ENCODE measurements at regions not wholly inside any gene's neighbourhood (a gene's known extent, or its start where the extent isn't known, plus 50 kb on each side); places are given as distances from the start of the nearest gene placed in this dataset.

DNA sequence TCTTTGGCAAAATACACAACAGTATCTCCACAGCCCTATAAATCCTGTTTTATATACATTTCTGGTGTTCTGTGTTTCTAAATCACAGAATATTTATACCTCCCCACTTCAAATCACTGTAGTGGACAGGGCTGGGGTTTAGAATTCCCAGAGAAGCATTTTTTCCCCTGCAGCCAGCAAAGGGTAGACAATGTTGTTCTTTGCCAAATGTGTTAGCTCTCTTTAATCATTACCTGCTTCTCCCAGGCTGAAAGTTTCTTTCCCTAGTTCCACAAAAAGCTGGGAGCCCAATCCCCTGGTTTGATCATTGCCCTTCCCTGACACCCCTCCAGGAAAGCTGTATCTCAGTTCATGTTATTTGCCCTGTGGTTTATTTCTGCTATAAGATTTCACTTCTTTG is 520.0 kb upstream of the SPHKAP start:
- no peak for DNase-seq

DNA sequence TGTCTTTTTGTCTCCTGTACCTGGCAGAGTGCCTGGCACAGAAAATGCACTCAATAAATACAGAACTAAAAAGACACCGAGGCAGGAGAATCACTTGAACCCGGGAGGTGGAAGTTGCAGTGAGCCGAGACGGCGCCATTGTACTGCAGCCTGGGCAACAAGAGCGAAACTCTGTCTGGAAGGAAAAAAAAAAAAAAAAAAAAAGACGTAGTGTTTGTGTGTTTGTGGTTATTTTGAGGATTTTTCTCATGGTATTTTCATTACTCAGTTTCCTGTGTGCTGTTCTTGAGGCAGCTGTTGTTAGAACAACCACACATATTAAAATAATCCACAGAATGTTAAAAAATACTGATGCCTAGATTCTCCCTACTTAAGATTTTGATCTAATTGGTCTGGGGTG is 519.2 kb upstream of the SPHKAP start:
- no peak for DNase-seq

DNA sequence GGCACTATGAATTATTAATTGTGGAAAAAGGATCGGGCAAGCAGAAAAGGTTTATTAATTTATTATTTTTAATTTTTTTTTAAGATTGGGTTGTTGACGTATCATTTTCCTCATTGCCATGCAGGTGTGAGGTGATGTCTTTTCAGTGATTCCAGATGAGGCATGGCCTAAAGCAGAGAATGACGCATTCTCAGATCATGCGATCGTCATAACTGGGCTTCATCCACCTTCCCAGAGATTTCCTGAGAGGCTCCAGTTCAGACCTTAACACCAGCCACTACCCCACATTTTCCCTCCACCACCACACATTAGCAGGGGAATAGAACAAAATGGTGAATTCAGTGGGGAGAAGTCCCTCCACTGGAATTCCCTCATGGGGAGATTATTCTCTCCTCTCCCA is 518.4 kb upstream of the SPHKAP start:
- DNase-seq = no peak

DNA sequence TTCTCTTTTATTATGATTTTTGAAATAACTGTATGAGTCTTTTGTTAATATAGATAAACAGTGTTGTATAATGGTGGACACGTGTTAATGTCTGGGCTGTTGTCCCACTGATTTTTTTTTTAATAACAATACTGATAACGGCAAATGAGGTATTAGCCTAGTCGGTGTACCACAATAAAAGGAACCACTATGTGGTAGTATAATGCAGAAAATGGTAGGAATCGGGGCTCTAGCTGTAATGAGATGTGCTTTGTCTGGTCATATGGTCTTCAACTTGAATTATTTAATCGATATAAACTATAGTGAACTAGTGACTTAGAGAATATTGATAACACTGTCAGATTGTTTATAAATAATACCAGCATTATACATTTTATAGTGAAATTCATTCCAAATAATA is 517.9 kb upstream of the SPHKAP start:
- no peak for DNase-seq

DNA sequence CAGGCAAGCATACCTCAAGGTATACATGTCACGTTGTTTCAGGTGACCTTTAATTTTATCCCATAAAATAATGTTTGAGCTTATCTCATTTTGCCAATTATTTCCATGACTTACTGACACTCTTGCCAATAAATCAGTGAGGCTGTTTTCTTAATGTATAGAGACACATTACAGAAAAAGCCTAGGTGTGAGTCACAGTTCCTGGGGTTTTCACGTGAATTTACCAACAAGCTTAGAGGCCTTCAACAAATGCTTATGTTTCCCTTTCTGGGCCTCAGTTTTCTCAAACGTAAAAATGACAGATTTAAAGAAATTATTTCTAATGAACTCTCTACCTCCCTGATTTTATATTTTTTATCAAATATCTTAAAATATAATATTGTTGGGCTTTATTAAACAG is 517.5 kb upstream of the SPHKAP start:
- DNase-seq = no peak

DNA sequence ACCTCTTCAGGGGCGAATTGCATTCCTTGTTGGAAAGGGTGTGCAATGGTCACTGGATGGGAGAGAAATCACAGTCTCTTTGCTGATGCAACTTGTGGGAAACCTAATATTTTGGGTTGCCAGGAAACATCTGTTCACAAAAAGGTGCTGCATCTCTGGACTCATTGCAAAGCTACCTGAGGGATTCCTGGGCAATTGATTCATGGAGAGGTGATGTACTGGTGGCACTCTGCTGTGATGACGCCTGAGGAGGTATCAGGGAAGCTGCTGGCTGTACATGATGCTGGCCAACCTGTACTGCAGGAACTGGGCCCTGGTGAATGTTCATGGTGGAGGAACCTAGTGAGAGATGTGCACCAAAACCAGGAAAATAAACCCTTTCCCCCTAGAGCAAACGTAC is 516.0 kb upstream of the SPHKAP start:
- DNase-seq = no peak

DNA sequence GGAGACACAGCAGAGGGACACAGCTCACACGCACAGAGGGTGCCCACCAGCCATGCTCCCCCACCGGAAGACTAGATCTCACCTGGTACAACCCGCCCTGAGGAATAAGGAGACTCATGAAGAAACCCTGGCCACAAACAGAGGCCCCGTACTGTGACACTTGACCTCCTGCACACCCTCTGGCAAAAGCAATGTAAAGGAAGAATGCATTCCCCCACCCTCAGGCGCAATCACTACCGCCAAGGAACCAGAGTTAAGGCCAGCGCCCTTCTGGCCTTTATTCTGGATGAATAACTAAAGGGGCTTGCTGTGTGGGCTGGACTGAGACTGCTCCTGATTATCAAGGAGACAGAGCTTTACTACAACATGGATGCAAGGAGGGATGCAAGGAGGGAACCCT is 509.2 kb upstream of the SPHKAP start:
- no peak for DNase-seq

DNA sequence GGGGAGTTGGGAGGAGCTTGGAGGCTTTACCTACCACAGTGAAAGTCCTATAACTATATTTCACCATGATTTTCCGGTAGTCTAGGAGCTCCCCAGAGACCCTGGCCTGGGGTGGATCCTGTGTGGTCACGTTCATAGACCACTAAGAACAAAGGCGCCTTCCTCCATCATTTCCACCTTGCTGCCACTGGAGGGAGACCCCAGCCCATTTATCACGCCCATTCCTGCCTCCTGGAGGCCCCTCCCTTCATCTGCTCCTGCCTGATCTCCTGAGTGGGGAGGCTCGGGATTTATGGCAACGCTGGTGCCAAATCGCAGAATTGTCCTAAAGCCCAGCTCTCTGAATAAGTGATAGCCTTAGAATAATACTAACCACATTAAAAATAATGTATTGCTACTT is 507.6 kb upstream of the SPHKAP start:
- DNase-seq = no peak

DNA sequence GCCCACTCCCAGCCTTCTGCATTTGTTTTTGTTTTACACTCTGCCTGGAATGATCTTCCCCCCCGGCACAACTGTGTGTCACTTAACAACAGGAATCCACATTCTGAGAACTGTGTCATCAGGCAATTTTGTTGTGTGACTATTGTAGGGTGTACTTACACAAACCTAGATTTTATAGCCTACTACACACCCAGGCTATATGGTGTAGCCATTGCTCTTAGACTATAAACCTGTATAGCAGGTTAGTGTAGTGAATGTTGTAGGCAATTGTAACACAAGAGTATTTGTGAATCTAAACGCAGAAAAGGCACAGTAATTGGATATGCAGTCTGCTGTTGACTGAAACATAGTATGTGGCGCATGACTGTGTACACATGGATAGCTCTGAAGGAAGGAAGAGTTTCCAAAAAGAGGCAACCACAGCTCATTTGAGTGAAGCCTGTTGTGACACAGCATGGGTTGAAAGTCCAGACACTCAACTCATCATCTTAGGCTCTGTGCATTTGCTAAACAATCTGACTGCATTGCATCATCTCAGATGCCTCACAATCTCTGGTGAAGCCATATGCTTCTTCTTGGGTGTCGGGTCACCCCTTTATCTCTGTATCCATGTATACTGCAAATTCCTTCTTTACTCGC is 506.6 kb upstream of the SPHKAP start:
- DNase-seq = no peak

DNA sequence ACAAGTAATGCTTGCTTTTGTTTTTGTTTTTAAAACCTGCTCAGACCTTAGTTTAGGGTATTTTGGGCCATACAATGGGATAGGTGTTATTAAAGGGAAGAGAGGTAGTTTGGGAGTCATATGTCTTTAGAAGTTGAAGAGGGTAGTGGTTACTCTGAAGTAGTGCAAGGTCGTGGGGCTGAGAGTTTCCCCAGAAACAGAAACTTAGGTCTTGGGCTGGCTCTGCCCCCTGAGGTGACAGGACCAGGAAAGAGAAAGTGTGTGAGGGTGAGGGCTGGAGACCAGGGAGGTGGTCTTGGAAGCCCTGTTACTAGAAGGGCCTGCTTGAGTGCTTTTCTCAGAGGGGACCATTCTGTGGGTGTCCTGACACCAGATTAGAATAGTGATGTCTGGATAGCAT is 500.5 kb upstream of the SPHKAP start:
- no peak for DNase-seq

DNA sequence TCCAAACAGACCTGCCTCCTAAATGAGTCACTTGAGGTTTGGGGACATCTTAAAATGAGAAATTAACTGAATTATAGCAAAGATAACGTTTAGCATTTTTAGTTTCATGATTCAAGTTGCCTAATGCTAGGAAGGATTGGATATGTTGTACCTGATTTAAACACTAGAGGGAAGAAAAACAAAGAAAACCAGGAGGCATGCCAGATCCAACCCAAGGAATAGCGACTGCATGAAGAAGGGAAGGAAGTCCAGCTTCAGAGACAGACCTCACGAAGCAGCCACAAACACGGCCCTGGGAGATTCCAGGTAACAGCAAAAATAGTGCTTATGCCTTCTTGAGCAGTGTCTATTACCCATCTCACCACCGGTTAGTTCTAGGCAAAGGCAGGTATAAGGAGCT is 499.9 kb upstream of the SPHKAP start:
- DNase-seq = peak; percentile 9 to 24 (median 21)

DNA sequence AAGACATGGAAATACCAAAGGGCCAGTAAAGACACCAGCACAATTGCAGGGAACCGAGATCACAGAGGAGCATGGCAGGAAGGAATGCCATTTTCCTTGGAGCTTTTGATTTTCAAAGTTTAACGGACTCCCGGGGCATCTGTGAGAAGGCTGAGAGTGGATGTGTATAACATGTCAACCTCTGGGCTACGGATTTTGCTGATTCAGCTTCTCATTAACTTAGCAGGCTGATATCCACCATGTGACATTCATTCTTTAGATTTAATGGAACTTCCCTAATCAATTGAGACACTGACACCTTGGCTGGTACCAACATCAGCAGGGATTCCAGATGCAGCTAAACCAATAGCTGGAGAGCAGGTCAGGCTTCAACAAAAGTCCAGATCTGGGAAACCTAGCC is 496.6 kb upstream of the SPHKAP start:
- DNase-seq = no peak

DNA sequence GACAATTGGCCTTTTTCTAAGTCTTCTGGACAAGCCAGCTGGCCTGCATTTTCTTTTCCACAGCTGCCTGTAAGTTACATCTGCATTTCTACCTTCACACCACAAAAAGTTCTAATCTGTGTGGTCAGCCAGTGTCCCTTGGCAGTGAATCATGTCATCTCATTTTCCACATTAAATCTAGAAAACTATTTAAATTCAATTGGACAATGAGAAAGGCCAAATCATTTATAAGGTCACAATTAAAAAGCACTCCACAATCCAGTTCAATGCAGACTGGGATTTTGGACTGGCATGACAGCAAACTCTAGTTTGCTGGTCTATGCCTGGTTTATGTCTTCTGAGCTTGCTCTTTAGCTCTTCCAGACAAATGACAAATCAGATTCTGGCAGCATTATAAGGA is 494.2 kb upstream of the SPHKAP start:
- no peak for DNase-seq

DNA sequence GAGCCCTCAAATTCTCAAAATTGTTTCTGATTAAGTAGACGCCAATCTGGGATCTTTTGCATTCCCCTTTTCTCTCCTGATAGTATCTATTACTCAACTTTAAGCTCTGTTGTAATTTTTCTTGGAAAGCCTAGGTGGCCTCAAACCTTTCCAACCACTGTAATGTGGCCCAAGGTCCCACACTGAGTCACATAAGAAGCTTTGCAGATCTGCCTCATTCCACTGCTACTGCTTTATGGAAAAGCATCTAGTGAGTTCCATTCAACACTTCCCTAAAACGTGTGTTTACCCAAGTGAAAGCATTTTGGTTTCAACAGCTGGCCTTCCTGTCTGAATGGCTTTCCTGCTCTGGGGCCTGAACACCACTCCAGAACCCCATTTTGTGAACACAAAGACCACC is 493.6 kb upstream of the SPHKAP start:
- DNase-seq = no peak

DNA sequence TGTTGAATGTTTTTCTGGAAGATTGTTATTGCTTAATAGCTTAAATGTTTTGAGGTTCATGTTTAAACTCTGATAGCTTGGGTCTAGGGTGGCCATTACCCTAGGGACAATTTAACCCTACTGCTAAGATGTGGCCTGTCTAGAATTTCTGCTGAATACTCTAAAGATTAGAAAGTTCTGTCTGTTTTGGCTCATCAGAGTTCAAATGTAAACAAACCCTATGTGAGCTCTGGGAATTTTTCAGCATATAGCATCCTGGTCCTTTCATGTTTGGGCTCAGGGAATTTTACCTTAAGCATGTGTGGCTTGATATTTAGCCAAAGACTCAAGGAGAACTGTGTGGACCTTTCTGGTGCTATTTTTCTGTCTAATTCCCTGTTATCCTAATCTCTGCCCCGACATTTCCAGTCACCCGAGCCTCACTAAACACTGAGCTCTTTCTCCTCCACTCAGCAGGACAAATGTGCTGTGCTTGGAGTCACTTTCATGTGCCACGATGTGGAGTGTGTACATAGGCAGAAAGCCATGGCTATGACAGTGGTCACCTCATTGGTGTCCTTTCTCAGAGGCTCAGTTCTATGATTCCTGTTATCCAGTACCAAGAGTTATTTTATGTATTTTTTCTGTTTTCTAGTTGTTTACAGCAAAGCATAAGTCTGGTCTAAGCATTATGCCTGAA is 492.5 kb upstream of the SPHKAP start:
- no peak for DNase-seq

DNA sequence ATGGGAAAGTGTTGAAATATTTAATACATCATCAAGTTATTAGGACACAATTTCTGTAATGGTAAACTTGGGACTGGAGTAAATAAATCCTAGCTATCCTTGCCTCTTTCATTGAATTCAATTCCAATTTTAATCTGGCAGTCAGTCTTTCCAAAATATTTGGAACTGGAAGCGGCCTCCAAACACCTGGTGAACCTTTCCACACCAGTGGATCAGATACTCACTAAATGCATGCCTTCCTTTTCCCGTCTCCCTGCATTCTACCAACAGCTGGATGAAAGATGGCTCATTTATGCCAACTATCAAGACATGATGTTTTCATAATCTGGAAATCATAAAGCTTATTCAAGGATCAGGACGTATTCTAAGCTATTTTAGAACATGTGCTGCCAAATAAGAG is 488.2 kb upstream of the SPHKAP start:
- DNase-seq = no peak

DNA sequence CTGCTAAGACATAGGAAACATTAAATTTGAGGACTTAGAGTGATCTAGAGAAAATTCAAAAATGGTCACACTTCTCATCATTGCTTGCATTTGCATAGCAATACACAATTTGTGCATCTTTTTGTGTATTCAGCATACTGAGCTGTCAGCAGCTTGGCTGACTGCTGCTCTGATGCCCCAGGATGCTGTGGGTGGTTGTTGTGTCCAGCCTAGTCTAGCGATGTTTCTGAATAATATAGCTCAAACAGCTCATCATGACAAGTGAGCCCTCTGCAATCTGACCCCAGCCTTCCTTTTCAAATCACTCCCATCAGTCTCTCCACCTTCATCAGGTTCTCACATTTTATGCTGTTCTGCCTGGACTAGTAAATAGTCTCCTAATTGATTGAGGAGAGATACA is 483.7 kb upstream of the SPHKAP start:
- DNase-seq = no peak

DNA sequence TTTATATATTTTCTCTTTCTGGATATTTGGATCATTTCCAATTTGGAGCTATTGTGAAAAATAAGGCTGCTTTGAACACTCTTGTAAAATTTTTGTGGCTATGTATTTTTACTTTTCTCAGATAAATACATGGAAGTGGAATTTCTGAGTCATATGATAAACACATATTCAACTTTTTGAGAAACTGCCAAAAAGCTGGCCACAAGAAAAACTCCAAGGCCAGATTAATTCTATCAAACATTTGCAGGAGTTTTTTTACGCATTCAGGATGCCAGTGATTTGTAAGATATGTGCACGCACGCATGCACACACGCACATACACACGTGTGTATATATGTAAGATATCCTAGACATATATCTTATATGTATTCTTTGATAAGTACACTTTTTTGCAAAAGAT is 477.5 kb upstream of the SPHKAP start:
- DNase-seq = no peak

DNA sequence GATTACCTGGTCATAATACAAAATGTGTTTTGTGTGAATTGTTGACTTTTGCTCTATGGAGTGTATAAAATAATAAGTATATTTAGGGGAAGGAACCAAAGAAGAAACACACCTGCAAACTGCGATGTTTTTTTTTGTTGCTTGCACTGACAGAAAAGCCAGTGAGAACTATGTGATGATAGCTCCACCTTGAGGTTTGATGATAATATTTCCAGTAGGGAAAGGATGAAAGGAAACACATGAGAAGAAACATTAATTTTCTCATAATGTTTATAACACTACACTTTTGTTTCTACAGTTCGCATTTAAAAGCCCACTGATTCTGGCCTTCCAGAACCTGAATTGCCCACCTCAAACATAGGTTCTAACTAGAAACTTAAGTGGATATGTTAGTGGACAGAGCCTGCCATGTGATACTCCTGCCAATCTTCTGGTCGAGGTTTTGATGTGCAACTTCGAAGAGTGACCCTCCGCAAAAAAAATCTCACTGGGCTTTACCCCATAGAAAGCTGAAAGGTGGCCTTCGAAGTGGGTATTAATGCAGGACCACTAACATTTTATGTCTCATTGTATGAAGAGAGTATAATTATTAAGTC is 476.4 kb upstream of the SPHKAP start:
- peak in 1 of 3 donors; percentile 7 for DNase-seq

DNA sequence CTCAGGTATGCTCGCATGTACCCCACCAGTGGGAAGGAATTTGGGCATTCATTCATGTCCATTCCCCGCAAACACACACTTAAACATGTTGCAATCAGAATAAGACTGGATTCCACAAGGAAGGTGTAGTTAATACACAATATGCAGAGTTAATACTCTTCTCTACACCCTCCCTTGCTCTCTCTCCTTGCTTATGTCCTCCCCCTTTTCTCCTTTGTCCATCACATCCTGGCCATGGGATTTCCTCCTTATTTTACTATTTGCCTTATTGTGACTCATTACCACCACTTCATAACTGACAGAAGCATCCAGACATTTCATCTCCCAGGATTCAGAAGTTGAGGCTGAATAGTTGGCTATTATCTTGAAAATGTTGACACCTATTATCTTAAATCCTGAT is 473.8 kb upstream of the SPHKAP start:
- no peak for DNase-seq

DNA sequence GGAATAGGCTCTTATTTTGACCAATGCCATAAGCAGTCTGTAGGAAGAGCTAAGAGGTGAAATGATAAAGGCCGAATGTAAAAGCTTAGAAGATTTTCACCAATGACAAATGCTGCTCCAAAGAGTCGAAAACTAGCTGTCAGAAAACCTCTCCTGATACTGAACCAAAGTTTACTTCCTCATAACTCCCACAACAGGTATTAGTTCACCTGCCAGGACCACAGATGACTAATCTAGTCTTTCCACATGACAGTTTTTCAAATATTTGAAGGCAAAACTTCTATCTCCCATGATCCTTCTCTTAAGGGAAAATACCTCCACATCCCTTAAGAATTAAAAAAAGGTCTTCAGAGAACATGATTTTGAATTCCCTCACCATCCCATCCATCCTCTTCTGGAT is 473.2 kb upstream of the SPHKAP start:
- DNase-seq = no peak

DNA sequence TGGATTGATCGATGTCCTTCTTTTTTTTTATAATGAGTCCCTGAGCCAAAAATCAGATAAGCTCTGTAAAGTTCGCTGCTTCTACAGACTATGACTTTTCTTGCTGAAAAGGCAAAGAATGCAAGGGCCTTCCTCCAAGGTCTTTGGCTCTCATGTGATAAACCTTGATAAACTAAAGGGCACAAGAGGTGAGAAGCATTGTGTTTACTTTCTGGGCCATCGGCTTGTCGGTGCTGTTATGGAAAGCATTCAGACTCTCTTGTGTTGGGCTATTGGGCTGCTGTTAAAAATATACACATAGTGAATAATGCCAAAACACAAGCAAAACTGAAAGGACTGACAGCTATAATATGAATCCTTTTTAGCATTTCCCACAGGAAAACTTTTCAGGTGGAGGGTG is 472.4 kb upstream of the SPHKAP start:
- no peak for DNase-seq

DNA sequence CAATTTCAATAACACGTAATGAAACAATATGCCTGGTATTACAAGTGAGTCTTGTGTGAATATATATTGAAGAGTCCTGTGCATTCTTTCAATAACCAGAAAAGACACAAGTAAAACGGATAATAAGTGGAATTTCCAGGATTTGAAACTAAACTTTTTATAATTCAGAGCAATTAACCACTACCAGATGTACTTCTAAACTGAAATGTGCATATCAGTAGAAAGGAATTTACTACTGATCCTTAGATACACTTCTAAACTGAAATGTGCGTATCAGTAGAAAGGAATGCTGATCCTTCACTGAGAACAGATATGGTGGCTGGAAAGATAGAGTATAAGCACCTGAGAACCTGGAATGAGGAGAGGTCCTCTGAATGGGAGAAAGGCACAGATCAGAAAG is 470.9 kb upstream of the SPHKAP start:
- no peak for DNase-seq

DNA sequence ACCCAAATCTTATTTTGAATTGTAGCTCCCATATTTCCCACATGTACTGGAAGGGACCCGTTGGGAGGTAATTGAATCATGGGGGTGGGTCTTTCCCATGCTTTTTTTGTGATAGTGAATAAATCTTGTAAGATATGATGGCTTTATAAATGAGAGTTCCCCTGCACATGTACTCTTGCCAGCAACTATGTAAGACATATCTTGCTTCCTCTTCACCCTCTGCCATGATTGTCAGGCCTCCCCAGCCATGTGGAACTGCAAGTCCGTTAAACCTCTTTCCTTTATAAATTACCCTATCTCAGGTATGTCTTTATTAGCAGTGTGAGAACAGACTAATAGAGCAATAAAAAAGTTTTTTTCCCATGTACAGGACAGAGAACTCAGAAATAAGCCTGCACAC is 468.4 kb upstream of the SPHKAP start:
- no peak for DNase-seq

DNA sequence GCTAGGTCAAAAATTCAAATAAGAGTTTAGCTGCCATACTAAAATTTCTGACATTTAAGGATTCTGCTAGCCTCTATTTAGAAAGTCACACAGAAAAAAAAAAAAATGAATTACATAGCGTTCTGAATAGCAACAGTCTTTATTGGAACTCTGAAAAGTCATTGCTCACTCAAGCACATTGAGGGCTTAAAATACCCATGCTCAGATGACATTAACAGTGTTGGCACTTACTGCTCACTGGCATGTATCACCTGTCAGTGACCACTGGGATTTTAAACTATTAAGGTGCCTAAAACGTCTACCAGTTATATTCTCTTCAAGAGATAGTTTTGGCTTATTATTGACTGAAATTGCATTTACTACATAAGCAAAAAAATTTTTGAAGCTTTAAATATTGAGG is 468.0 kb upstream of the SPHKAP start:
- no peak for DNase-seq
